ENCODE measurements at regions not wholly inside any gene's neighbourhood (a gene's known extent, or its start where the extent isn't known, plus 50 kb on each side); places are given as distances from the start of the nearest gene placed in this dataset.

- TF ChIP-seq ZNF703 (CRISPR knock-in tag; IDR thresholded peaks at IDR 0.05; ENCODE audit: borderline replicate concordance): no peak
- TF ChIP-seq SCMH1 (CRISPR knock-in tag; IDR thresholded peaks at IDR 0.05; ENCODE audit: borderline replicate concordance): no peak
- TF ChIP-seq TAF1 (CRISPR knock-in tag; IDR thresholded peaks at IDR 0.05): no peak
- no peak for TF ChIP-seq NR2C2 (CRISPR knock-in tag; IDR thresholded peaks at IDR 0.05; ENCODE audit: borderline replicate concordance)
- no peak for TF ChIP-seq ZNF431 (CRISPR knock-in tag; IDR thresholded peaks at IDR 0.05; ENCODE audit: borderline replicate concordance, low read depth)
- no peak for TF ChIP-seq ZNF329 (CRISPR knock-in tag; IDR thresholded peaks at IDR 0.05; ENCODE audit: low read depth)
- TF ChIP-seq PBX2 (CRISPR knock-in tag; IDR thresholded peaks at IDR 0.05): no peak
- no peak for TF ChIP-seq ADNP (CRISPR knock-in tag; IDR thresholded peaks at IDR 0.05)
- TF ChIP-seq PITX1 (CRISPR knock-in tag; IDR thresholded peaks at IDR 0.05): peak; percentile 61; the same call in 1 of the 2 replicates
- TF ChIP-seq DNMT3B (CRISPR knock-in tag; conservative IDR thresholded peaks at IDR 0.05): no peak
- TF ChIP-seq, protein P1, sequence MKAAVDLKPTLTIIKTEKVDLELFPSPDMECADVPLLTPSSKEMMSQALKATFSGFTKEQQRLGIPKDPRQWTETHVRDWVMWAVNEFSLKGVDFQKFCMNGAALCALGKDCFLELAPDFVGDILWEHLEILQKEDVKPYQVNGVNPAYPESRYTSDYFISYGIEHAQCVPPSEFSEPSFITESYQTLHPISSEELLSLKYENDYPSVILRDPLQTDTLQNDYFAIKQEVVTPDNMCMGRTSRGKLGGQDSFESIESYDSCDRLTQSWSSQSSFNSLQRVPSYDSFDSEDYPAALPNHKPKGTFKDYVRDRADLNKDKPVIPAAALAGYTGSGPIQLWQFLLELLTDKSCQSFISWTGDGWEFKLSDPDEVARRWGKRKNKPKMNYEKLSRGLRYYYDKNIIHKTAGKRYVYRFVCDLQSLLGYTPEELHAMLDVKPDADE (CRISPR knock-in tag; IDR thresholded peaks at IDR 0.05): no peak
- TF ChIP-seq ZNF674 (CRISPR knock-in tag; IDR thresholded peaks at IDR 0.05; ENCODE audit: low read depth): no peak
- TF ChIP-seq ATM (IDR thresholded peaks at IDR 0.05; ENCODE audit: borderline replicate concordance): no peak
- TF ChIP-seq ARHGAP35 (CRISPR knock-in tag; IDR thresholded peaks at IDR 0.05; ENCODE audit: borderline replicate concordance): no peak
- peak; percentile 64; the same call in 1 of the 2 replicates for TF ChIP-seq ZNF816 (CRISPR knock-in tag; IDR thresholded peaks at IDR 0.05; ENCODE audit: borderline replicate concordance)
- no peak for TF ChIP-seq NFYC (CRISPR knock-in tag; IDR thresholded peaks at IDR 0.05)
- 0 out of 2 replicates have a peak, but pooled peaks have one; percentile 29 for TF ChIP-seq MIXL1 (CRISPR knock-in tag; IDR thresholded peaks at IDR 0.05)
- no peak for TF ChIP-seq SNRNP70 (IDR thresholded peaks at IDR 0.05; ENCODE audit: low read depth, low read length)
- TF ChIP-seq ZNF44 (CRISPR knock-in tag; IDR thresholded peaks at IDR 0.05): no peak
- TF ChIP-seq RFXAP (CRISPR knock-in tag; IDR thresholded peaks at IDR 0.05; ENCODE audit: borderline replicate concordance): no peak
- no peak for TF ChIP-seq ZFP36L1 (CRISPR knock-in tag; IDR thresholded peaks at IDR 0.05)
- TF ChIP-seq ZNF292 (CRISPR knock-in tag; IDR thresholded peaks at IDR 0.05; ENCODE audit: borderline replicate concordance, low read depth): peak; percentile 74; the same call in 1 of the 2 replicates
- no peak for TF ChIP-seq SMAD1 (CRISPR knock-in tag; IDR thresholded peaks at IDR 0.05; ENCODE audit: borderline replicate concordance, low read depth)
- TF ChIP-seq, protein P2, sequence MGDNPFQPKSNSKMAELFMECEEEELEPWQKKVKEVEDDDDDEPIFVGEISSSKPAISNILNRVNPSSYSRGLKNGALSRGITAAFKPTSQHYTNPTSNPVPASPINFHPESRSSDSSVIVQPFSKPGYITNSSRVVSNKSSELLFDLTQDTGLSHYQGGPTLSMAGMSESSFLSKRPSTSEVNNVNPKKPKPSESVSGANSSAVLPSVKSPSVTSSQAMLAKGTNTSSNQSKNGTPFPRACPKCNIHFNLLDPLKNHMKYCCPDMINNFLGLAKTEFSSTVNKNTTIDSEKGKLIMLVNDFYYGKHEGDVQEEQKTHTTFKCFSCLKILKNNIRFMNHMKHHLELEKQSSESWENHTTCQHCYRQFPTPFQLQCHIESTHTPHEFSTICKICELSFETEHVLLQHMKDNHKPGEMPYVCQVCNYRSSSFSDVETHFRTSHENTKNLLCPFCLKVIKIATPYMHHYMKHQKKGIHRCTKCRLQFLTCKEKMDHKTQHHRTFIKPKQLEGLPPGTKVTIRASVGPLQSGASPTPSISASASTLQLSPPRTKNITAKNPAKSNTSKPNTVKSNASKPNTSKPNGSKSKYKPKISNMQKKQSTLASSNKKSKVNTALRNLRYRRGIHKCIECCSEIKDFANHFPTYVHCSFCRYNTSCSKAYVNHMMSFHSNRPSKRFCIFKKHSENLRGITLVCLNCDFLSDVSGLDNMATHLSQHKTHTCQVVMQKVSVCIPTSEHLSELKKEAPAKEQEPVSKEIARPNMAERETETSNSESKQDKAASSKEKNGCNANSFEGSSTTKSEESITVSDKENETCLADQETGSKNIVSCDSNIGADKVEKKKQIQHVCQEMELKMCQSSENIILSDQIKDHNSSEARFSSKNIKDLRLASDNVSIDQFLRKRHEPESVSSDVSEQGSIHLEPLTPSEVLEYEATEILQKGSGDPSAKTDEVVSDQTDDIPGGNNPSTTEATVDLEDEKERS (CRISPR knock-in tag; IDR thresholded peaks at IDR 0.05): no peak
- TF ChIP-seq ZNF367 (CRISPR knock-in tag; IDR thresholded peaks at IDR 0.05; ENCODE audit: borderline replicate concordance): no peak
- no peak for TF ChIP-seq SNAPC2 (CRISPR knock-in tag; IDR thresholded peaks at IDR 0.05)
- no peak for TF ChIP-seq SMARCC2 (IDR thresholded peaks at IDR 0.05)
- peak; percentile 22; the same call in 1 of the 2 replicates for TF ChIP-seq ZNF556 (CRISPR knock-in tag; IDR thresholded peaks at IDR 0.05; ENCODE audit: borderline replicate concordance)
- no peak for TF ChIP-seq ZNF354B (CRISPR knock-in tag; IDR thresholded peaks at IDR 0.05)
Observed at GRCh38 chr2:120619579-120619978, 116.1 kb upstream of the GLI2 start (continued).
